ENCODE measurements at regions not wholly inside any gene's neighbourhood (a gene's known extent, or its start where the extent isn't known, plus 50 kb on each side); places are given as distances from the start of the nearest gene placed in this dataset.
"Not testable (repeated sequence)": the region's sequence is repeated elsewhere in the genome, so short reads cannot be mapped to it uniquely, and the experiment has no call there.

DNA sequence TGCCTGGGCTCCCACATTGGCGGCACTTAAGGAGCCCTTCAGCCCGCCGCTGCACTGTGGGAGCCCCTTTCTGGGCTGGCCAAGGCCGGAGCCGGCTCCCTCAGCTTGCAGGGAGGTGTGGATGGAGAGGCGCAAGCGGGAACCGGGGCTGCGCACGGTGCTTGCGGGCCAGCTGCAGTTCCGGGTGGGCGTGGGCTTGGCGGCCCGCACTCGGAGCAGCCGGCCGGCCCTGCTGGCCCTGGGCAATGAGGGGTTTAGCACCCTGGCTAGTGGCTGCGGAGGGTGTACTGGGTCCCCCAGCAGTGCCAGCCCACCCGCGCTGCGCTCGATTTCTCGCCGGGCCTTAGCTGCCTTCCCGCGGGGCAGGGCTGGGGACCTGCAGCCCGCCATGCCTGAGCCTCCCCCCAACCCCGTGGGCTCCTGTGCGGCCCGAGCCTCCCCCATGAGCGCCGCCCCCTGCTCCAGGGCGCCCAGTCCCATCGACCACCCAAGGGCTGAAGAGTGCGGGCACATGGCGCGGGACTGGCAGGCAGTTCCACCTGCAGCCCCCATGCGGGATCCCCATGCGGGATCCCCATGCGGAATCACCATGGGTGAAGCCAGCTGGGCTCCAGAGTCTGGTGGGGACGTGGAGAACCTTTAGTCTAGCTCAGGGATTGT, 998.9 kb upstream of the MIR17HG start:
- ATAC-seq; H3K36me3 Mint-ChIP-seq; DNase-seq (ENCODE audit: low spot score in 2 of 2); H3K27ac Mint-ChIP-seq: not testable (repeated sequence)
- peaks cover 8 to 17% of the 10 kb centered on the region in 2 donors for H3K9me3 Mint-ChIP-seq

- Mint-ChIP-seq H3K36me3 (no peaks in the 10 kb centered on the region), H3K27ac (no peak overlapping the region), H3K9me3 (peaks cover 5 to 19% of the 10 kb centered on the region in 2 donors)
- ATAC-seq (no peak), DNase-seq (ENCODE audit: low spot score in 2 of 2) (no peak)
These were observed 994.7 kb upstream of the MIR17HG start for GRCh38 chr13:90352763-90353162.

GRCh38 chr13:90355162-90355751, 992.2 kb upstream of the MIR17HG start:
- DNase-seq (ENCODE audit: low spot score in 2 of 2) (no peak), ATAC-seq (no peak)
- Mint-ChIP-seq H3K36me3 (no peaks in the 10 kb centered on the region), H3K9me3 (peaks cover 5 to 11% of the 10 kb centered on the region in 2 donors), H3K27ac (no peak overlapping the region)

- no peak for DNase-seq (ENCODE audit: low spot score in 2 of 2)
- no peak for ATAC-seq
- Mint-ChIP-seq H3K36me3 (no peaks in the 10 kb centered on the region), H3K27ac (no peak overlapping the region), H3K9me3 (peaks cover 3% of the 10 kb centered on the region in 2 donors)
These were observed 986.7 kb upstream of the MIR17HG start for GRCh38 chr13:90360785-90361184.

DNA sequence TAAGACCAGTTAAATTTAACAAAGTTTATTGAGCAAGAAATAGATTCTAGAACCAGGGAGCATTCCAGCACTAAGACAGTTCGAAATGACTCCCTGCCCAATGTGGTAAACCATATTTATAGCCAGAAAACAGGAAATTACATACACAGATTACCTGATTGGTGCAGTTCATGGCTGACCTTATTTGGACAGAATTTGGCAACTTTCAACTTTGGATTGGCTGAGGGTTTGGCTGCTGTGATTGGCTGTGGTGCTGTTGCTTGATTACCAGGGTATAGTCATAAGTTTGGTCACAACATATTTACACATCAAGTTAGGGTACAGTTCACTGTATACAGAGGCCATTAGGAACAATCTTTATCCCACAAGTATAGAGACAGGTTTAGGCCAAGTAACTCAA, 984.8 kb upstream of the MIR17HG start:
- ATAC-seq = no peak
- H3K36me3 Mint-ChIP-seq = no peaks in the 10 kb centered on the region
- DNase-seq (ENCODE audit: low spot score in 2 of 2) = no peak
- no peak overlapping the region for H3K27ac Mint-ChIP-seq
- peaks cover 0 to 3% of the 10 kb centered on the region in 2 donors for H3K9me3 Mint-ChIP-seq

DNA sequence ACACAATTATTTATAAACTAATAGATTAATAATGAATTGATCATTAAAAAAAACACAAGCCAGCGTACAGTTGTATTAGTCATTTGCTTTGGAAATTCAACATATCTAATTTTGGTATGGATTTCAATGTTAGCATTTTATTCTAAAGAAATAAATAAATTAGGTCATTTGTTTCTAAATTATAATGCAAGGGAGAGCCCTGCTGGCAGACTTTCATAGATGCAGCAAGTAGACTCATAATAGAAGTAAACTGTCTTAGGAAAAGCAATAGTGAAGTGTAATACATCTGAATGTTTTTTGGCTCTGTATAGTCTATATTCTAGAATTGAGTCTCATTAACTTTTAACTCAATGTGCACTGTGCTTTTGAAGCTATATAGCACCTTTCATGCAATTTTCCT, 982.4 kb upstream of the MIR17HG start:
- ATAC-seq (no peak), DNase-seq (ENCODE audit: low spot score in 2 of 2) (no peak)
- Mint-ChIP-seq H3K9me3 (peaks cover 0 to 8% of the 10 kb centered on the region in 2 donors), H3K27ac (no peak overlapping the region), H3K36me3 (no peaks in the 10 kb centered on the region)

DNA sequence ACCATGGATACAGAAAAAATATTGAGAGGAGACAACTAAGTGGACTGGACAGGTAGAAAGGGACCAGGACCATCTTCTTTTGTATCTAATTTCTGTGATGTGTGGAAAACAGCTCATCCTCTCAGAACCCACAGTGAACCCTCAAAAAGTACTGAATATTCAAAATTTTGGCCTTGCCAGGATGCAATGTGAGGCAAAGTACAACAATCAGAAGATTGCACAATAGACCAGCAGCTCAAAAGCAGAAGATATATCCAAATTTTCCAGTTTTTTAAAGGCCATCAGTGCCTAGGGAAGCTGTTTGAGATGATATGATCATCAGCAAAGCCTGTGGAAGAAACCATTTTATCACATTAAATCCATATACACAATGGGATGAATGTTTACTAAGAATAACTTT, 973.3 kb upstream of the MIR17HG start:
- ATAC-seq = no peak

GRCh38 chr13:90375851-90376250, 971.6 kb upstream of the MIR17HG start:
- ATAC-seq (no peak), DNase-seq (ENCODE audit: low spot score in 2 of 2) (no peak)
- H3K27ac Mint-ChIP-seq = no peak overlapping the region
- peaks cover 8 to 12% of the 10 kb centered on the region in 2 donors for H3K9me3 Mint-ChIP-seq
- no peaks in the 10 kb centered on the region for H3K36me3 Mint-ChIP-seq

More for the DNA sequence above, 973.3 kb upstream of the MIR17HG start:
- Mint-ChIP-seq H3K9me3 (peaks cover 7 to 15% of the 10 kb centered on the region in 2 donors), H3K27ac (no peak overlapping the region), H3K36me3 (no peaks in the 10 kb centered on the region)
- no peak for DNase-seq (ENCODE audit: low spot score in 2 of 2)

DNA sequence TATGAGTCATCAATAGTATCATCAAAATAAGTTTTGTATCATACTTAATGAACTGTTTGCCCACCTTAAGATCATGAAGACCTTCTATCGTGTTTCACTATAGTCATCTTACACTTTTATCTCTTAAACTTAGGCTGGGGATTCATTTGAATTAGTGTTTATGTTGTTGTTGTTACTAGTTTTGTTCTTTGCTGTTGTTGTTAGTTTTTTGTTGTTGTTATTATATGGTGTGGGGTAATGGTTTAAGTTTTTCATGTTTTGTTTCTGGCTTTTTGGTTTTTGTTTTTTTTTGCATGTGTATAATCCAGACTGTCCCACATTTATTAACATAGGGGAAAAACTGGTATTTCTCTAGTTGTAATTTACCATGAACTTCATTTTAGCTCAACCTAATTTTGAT, 965.1 kb upstream of the MIR17HG start:
- Mint-ChIP-seq H3K36me3 (no peaks in the 10 kb centered on the region), H3K9me3 (peaks cover 7 to 16% of the 10 kb centered on the region in 2 donors), H3K27ac (no peak overlapping the region)
- DNase-seq (ENCODE audit: low spot score in 2 of 2) (no peak), ATAC-seq (no peak)

GRCh38 chr13:90385781-90386489, 961.6 kb upstream of the MIR17HG start:
- Mint-ChIP-seq H3K36me3 (peaks cover 0 to 11% of the 10 kb centered on the region in 2 donors), H3K27ac (no peak overlapping the region), H3K9me3 (peaks cover 19 to 22% of the 10 kb centered on the region in 2 donors)
- DNase-seq (ENCODE audit: low spot score in 2 of 2) (no peak), ATAC-seq (no peak)

DNA sequence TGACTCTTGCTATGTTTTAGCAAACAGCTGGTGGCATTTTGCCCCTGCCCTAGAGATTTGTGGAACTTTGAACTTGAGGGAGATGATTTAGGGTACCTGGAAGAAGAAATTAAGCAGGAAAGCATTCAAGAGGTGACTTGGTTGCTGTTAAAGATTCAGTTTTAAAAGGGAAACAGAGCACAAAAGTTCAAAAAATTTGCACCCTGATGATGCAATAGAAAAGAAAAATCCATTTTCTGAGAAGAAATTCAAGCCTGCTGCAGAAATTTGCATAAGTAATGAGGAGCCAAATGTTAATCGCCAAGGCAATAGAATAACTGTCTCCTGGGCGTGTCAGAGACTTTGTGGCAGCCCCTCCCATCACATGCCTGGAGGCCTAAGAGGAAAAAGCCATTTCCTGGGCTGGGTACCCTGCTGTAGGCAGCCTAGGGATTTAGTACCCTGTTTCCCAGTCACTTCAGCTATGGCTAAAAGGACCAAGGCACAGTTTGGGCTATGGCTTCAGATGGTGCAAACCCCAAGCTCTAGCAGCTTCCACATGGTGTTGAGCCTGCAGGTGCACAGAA, 958.5 kb upstream of the MIR17HG start:
- ATAC-seq = no peak
- H3K27ac Mint-ChIP-seq = no peak overlapping the region
- peaks cover 0 to 15% of the 10 kb centered on the region in 2 donors for H3K36me3 Mint-ChIP-seq
- H3K9me3 Mint-ChIP-seq = peaks cover 23 to 27% of the 10 kb centered on the region in 2 donors
- DNase-seq (ENCODE audit: low spot score in 2 of 2) = no peak

GRCh38 chr13:90389537-90389936, 958.0 kb upstream of the MIR17HG start:
- DNase-seq (ENCODE audit: low spot score in 2 of 2) = no peak
- Mint-ChIP-seq H3K36me3 (peaks cover 0 to 15% of the 10 kb centered on the region in 2 donors), H3K9me3 (peaks cover 23 to 27% of the 10 kb centered on the region in 2 donors), H3K27ac (no peak overlapping the region)
- no peak for ATAC-seq

GRCh38 chr13:90393408-90393807, 954.1 kb upstream of the MIR17HG start:
- Mint-ChIP-seq H3K9me3 (peaks cover 15 to 18% of the 10 kb centered on the region in 2 donors), H3K36me3 (peaks cover 0 to 13% of the 10 kb centered on the region in 2 donors), H3K27ac (no peak overlapping the region)
- DNase-seq (ENCODE audit: low spot score in 2 of 2) (no peak), ATAC-seq (no peak)

GRCh38 chr13:90395348-90395747, 952.1 kb upstream of the MIR17HG start:
- Mint-ChIP-seq H3K9me3 (peaks cover 11 to 16% of the 10 kb centered on the region in 2 donors), H3K36me3 (peaks cover 0 to 7% of the 10 kb centered on the region in 2 donors), H3K27ac (no peak overlapping the region)
- DNase-seq (ENCODE audit: low spot score in 2 of 2) = no peak
- ATAC-seq = no peak

DNA sequence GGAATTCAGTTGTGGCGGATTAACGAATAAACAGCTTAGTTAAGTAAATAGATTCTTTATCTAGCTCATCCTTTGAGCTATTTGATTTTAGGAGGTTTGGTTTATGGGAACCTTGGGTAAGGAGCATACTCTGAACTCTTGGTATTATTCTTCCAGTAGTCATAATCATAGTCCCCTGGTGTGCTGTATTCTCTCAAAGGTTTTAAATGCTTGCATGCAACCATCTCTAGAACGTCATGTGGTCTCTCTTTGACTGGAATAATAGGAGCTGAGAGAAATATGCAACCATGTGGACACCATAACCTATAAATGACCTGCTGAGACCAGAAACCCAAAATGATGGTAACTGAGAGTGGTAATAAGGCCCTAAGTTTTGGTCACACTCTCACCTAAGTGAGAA, 951.6 kb upstream of the MIR17HG start:
- no peak for ATAC-seq
- H3K9me3 Mint-ChIP-seq = peaks cover 9 to 19% of the 10 kb centered on the region in 2 donors
- DNase-seq (ENCODE audit: low spot score in 2 of 2) = no peak
- no peak overlapping the region for H3K27ac Mint-ChIP-seq
- H3K36me3 Mint-ChIP-seq = peaks cover 0 to 5% of the 10 kb centered on the region in 2 donors

- no peak overlapping the region for H3K27ac Mint-ChIP-seq
- peaks cover 0 to under 1% of the 10 kb centered on the region in 2 donors for H3K36me3 Mint-ChIP-seq
- peaks cover 5 to 18% of the 10 kb centered on the region in 2 donors for H3K9me3 Mint-ChIP-seq
- ATAC-seq (no peak), DNase-seq (ENCODE audit: low spot score in 2 of 2) (no peak)
These were observed 951.2 kb upstream of the MIR17HG start for GRCh38 chr13:90396266-90396665.

DNA sequence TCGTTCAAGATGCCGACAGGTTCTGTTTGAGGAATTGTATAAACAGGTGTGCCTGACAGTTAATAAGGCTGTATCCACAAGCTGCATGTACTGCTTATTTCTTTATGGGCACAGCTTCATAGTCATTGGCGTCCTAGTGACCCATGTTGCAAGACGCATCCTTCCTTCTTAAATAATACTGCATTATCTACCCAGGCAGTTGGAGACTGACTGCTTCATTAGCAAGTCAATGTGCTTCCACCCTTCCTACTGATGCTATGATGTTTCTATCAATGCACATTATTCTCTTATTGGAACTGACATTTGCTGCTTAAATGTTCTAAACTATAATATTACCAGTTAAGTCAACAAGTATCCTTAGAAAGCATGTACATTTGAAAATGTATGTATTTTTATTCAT, 950.0 kb upstream of the MIR17HG start:
- ATAC-seq = no peak
- DNase-seq (ENCODE audit: low spot score in 2 of 2) = no peak
- Mint-ChIP-seq H3K36me3 (no peaks in the 10 kb centered on the region), H3K27ac (no peak overlapping the region), H3K9me3 (peaks cover 5 to 25% of the 10 kb centered on the region in 2 donors)
